HG03060 (cell line): ENCODE measurements at regions not wholly inside any gene's neighbourhood (a gene's known extent, or its start where the extent isn't known, plus 50 kb on each side); places are given as distances from the start of the nearest gene placed in this dataset.

Experiments used
- ATAC-seq: cut with Tn5 transposase; IDR thresholded peaks from one replicate; pipeline ENCODE4 v1.9.1; 2021; ENCODE audit warnings: low read depth, moderate number of reproducible peaks; ENCODE audit not compliant: unreplicated experiment

DNA sequence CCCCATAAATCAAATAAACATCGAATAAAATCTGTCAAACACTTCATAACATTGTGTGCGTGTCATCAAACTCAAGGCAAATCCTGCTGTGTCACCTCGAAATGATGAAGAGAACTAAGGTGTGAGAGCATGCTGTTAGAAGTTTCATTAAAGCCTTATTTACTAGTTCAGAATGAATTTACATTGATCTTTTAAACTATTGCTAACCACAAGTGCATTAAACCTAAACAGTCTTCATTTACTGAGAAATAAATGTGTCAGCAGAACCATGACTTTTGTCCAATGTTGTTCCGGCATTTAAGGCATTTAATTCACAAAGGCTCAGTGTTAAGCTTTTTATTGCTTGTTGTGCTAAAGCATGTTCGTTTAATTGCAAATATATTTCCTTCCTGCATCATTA lies 474.4 kb downstream of the SETD4 start:
- no peak for ATAC-seq

DNA sequence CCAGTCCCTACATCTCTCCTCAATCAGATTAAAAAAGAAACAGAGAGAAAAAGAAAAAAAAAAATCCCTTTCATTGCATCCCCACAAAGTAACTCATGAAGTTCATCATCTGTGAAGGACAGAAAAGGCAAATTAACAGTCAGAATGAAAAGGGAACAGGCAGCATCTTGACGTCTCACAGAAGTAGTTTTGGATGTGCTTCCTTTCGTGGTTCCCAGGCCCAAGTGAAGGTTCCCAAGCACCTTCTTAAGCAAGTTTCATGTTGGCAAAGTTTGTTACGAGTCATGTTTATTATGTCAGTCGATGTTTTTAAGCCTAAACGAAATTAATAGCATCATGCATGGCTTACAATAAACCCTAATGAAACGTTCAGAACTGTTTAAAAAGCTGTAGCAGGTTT lies 475.2 kb downstream of the SETD4 start:
- ATAC-seq, result no peak

DNA sequence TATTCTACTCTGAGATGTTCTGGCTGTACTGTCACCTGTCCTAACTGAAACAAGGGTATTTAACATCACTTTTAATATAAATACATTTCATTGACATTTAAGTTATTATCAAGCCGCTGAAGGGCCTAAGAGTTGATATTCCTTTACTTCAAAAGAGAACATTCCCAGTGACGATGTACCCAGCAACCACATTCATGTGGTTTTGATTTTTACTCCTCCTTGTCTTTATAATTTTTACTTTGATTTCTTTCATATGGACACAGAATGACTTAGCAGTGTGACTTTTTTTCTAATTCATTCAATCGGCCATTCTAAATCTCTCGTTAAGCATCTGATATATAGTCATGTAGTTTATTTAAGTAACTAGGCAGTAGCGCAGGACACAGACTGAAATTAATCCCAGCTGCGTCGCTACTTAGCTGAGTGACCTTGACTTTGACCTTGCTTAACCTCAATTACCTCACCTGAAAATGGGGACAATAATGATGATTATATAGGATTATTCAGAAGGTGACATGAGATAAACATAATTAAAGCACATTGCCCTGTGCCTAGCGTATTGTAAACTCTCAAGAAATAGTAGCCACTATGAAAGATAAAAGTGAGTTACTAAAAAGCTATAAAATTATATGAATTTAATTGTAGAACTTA lies 476.6 kb downstream of the SETD4 start:
- no peak for ATAC-seq

DNA sequence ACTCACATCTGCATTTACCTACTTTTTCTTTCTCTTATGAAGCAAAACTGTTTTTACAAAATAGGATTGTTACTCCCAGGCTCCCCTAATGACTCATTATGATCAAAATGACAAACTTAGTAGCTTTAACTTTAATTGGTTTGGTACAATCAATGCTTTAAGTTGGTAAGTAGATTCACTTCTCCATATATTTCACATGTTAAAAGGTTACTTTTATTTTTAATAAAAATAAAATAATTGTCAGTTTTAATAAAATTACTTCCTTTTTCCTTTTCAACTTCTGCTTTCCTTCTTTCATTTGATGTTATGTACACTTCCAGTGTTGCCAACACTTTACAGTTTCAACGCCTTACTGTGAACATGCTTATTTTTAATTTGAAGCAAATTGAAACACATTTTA lies 477.6 kb downstream of the SETD4 start:
- ATAC-seq, result no peak

DNA sequence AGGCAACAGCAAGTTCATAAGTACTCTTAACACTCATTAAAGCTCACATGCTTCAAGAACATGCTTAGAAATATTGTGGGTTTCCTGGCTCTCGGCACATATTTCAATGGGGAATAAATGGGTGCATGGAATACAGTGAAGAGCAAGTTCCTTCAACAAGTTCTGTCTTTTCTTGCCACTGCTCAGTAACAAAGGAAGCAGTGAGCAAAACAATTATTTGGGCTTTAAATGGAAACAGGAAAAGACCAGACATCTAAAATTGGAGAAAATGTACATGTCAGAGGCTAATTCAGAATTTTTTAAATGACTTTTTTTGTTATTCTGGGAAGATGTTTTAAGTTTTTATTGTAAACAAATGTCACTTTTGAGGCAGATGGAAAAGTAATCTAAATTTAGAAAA lies 478.7 kb downstream of the SETD4 start:
- no peak for ATAC-seq

DNA sequence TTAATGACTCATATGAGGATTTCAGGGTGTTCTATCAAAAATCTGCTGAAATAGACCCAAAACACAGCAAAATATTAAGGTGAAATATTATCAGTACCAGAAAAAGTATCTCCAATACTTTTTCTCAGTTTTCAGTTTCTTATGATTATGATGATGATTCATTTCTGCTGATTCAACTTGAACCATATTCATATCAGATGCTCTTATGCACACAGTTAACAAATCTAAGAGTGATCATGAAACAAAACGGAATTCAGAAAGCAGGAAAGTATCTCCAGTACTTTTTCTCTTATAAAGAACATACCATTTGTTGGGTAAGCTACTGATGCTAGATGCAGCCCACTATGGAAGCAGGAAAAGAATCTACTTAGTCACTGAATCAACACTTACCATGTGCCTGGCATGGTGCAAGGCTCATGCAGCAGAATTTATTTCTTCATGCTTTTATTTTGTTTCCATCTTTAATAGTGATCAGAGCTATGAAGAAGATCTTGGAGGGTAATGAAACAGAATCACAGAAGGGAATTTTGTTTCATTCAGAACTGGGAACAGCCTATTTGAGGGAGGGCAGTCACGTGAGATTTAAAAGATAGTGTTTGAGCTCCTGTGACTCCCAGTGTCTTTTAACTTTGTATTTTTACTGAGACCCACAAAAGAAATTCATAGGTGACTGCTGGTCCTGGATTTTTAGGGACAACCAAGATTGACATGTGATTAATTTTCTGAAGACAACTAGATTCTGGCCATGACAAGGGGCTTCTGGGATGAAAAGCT lies 480.6 kb downstream of the SETD4 start:
- no peak for ATAC-seq

DNA sequence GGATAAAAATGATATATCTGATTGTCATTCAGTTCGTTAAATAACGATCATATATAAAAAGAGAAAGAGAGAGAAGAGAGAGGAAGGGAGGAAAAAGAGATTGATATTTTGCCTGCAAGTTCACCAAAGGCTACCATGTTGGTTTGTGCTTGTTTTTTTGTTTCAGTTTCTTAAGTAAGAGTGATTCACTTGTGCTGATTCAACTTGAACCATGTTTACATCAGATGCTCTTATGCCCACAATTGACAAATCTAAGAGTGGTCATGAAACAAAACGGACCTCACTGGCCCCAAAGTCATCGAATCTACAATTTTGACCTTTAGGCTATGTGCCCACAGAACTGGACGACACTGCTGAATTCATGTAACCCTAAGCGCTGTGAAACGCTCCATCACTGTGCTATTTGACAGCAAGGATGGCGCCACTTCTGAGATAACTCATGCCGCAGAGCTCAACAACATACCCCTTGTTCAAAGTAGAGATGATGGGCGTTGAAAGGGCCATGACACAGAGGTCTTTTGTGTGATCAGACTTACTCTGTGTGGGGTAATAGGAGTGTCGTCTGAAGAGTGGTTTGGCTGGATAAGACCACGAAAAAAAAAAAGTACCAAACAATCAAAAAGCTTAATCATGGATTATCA lies 481.4 kb downstream of the SETD4 start:
- ATAC-seq, result no peak

DNA sequence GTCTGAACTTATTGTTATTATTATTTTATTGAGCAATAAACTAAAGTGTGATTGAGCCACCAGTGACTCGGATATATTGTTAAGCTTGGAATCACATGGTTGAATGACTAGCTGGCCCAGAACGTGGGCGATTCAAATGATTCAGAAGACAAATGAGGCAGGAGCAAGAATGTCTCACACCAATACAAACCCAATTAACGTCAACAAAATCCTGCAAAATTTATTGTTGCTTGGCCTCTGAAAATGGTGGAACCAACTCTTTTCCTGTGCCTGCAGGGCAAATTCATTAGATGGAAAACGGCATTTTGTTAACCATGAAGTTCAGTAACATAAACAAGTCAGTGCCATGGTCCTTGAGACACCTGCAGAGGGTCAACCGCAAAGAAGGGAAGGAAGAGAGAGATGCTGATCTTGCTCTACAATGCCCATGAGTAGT lies 482.0 kb downstream of the SETD4 start:
- no peak for ATAC-seq

DNA sequence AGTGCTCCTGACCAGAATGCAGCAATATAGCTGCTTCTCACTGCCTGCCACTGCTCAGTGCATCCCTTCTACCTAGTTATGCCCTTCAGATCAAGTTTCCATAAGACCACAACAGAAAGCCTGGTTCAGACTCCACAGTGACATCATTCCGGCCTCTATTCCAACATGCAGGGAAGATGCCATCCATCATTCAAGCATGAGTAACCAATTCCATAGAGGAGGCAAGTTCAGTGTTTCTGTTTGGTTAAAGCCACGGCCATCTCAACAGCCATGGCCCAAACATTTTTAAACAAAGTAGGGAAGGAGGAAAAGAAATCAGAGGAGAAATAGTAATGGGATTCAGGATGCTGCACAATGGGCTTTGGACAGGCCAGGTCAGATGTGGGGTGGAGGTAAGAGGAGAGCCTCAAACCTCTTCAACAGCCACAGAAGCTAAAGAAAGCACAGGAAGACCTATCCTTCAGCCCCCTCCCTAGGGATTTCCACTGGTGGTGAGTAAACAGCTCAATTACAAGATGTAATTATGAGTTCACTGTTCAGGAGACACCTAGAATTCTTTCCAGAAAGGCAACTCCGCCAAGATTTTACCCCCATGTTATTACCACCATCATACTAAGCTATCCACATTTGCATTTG lies 484.9 kb downstream of the SETD4 start:
- ATAC-seq, result no peak

DNA sequence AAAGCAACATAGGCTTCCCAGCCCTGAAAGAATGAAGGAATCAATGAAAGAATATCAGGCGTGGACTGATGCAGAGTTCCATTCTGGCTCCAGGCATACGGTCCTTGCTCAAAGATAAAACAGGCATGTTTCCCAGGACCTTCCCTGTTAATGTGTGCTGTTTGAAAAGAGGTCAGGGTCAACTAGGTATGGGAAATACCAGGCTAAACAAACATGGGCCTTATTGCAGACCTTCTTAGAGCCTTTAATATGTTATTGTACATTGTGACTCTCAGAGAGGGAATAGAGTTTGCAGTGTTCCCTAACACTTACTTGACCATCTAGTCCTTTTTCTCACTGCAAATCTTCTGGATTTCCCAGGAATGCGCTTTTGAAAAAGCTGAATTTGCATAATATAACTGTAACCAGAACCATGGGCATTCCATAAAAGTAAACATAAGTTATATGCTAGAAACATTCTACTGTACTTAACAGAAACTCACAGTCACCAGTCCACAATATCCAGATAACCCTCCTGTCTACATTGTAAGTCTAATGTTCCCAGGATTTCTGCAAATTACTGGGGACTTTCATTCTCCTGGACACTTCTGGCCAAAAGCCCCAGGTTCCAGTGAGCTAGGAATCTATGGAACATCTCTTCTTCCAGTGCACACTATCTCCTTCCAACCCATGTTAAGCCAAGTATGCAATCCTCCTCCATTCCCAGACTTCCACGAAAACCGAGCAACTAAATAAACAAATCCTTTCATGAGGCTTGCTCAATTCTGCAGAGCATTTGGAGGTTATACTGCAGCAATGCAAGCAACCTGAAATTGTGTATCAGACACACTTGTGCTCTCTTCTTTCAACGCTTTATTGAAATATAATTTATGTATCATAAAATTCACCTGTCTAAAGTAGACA lies 486.6 kb downstream of the SETD4 start:
- ATAC-seq, result no peak

DNA sequence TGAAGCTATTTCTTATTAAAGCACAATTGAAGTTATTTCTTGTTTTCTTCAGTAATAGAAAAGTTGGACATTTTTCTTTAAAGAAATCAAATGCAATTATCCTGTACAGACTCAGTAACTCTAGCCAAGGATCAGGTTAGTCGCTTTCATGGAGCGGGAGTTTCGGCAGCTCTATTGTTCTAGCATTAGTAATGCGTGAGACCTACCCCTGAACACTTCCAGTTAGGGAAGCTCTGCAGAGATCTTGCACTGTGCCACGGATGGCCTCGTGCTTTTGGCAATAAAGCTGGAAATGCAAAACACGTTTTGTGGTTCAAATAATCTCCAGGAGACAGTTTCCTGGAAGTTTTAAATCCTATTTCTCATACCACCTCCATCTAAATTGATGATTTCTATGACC lies 488.4 kb downstream of the SETD4 start:
- no peak for ATAC-seq

DNA sequence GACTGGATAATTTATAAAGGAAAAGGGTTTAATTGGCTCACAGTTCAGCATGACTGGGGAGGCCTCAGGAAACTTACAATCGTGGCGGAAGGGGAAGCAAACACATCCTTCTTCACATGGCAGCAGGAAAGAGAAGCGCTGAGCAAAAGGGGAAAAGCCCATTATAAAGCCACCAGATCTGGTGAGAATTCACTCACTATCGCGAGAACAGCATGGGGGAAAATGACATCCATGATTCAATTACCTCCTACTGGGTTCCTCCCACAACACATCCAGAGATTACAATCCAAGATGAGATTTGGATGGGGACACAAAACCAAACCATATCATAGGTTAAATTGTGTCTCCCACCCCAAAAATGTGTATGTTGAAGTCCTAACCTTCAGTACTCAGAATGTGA lies 491.7 kb downstream of the SETD4 start:
- no peak for ATAC-seq

DNA sequence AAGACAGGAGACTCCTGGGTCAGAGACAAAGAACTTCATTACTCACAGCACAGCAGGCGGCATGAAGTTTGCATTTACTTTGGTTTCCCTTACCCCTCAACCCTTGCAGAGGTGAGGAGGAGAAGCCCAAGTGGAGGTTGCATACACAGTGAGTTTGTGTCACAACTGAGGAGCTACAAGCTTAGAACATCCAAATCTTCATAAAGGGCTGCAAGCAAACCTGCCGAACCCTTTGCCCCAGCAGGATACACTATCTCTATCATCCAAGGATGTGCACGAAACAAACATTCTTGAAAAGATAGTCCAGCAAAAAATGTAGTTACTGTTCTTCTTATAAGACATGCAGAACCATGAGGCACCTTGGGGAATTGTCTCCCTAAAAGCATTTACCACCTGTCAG lies 493.5 kb downstream of the SETD4 start:
- ATAC-seq, result no peak

DNA sequence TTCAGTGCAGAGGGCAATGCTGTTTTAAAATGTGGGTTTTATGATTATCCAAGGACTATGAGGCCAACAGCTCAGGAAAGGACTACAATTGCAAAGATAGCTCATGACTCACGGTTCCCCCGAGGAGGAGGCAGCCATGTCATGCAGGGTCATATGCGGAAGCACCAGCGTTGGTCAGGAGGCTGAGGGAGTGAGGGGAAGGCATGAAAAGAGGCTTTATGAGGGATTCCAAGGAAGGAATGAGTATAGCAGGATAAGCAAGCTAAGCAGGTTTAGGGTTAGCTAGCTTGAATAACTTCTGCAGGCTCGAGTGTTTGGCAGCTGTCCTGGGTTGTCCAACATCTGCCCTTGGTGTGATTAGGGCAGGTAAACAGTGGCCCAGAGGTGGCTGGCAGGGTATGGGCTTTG lies 495.1 kb downstream of the SETD4 start:
- no peak for ATAC-seq

DNA sequence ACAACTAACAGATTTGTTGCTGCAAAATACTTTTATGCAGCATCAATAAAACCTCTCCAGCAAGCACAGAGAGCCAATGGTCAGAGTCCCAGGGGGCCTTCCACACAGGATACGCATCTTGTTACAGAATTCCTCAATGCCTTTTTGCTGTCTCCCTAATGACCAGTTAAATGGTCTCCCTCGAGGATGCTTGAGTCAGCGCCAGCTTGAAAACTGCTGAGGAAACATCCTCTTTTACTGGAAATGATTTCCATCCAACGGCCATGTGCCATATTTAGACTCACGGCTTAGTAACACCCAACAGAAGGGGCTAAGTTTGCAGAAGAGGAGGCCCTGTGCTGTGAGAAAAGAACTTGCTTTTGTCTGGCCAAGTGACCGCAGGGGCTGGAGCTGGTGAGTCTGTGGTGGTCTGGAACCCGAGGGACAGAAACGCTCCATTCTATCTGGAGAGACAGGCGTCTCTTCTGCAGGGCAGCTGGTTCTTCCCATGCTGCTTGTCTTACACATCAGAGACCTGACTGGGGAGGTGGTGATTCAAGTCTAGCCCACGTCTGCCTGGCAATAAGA lies 496.4 kb downstream of the SETD4 start:
- ATAC-seq, result no peak

DNA sequence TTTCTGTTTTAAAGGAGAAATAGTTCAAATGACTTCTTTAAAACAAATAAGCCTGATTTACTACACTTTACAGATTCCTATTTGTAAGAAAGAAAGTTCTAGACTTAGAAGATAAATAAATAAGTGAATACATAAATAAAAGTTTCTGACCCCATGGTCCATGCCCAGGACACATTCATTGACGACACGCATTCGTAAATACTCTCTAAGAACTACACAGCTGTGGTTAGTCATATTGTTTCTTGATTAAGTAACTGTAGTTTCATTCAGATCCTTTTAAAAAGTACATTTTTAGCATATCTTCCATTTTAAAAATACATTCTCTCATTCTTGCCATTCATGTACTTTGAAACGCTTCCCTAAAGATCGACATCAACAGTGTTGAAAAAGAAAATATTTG lies 497.4 kb downstream of the SETD4 start:
- ATAC-seq, result no peak

DNA sequence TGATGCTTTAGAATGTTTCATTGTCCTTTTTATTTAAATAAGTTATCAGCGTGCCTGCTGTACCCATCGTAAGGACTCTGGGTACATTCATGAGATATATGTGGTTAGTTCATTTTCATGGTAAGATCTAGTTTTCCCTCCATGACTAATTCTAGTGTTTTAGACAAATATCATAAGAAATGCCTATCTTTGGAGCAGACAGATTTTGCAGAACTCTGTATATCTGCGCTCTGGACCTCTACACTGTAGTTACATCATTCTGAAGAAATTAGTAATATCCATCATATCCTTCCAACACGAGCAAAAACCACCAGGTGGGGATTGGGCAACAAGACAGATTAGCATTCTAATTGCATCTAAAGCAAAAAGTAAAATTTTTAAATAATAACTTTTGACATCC lies 499.2 kb downstream of the SETD4 start:
- ATAC-seq, result no peak

DNA sequence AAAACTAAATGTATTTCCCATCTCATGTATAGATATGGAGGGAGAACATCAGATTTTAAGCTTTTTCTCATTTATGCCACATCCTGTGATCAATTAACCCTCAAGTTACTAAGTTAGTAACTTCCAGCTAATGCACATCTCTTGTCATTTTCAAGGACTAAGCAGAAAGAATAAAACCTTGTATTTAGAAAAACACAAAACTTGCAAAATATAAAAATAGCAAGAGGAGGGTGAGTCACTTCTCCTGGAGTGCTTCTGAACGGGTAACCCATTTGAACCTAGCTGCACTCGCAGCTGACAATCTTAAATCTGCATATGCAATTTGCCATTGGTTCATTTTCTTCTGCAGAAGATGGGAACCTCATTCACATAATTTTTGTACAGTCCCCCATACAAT lies 500.5 kb downstream of the SETD4 start:
- no peak for ATAC-seq

DNA sequence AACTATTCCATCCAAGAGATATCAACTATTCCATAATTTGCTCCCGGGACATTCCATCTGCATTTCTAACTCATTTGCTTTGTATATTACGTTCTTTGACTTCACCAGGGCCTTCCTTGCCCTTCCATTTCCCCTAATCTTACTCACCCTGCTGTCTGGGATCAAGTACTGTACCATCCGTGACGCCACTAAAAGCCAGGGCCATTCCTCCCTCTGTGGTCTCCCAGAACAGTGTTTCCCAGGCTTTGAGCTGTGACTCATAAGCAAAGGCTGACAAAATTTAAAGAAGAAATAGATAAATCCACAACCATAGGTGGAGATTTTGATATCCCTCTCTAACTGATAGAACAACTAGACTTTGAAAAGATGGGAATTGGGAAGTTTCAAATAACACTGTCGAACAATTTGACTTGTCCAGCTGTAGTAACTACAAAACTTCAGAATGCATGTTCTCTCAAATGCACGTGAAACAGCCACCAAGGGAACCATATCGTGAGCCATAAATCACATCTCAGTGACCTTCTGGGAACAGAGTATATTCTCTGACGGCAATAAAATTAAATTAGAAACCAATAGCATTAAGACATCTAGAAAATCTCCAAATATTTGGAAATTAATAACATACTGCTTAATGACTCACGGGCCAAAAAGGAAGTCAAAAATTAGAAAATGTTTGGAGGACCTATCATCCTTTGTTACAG lies 501.0 kb downstream of the SETD4 start:
- ATAC-seq, result no peak
